ENCODE measurements at regions not wholly inside any gene's neighbourhood (a gene's known extent, or its start where the extent isn't known, plus 50 kb on each side); places are given as distances from the start of the nearest gene placed in this dataset.
A peak's percentile ranks its signal among the peaks of the same experiment; 100 is the strongest.

DNA sequence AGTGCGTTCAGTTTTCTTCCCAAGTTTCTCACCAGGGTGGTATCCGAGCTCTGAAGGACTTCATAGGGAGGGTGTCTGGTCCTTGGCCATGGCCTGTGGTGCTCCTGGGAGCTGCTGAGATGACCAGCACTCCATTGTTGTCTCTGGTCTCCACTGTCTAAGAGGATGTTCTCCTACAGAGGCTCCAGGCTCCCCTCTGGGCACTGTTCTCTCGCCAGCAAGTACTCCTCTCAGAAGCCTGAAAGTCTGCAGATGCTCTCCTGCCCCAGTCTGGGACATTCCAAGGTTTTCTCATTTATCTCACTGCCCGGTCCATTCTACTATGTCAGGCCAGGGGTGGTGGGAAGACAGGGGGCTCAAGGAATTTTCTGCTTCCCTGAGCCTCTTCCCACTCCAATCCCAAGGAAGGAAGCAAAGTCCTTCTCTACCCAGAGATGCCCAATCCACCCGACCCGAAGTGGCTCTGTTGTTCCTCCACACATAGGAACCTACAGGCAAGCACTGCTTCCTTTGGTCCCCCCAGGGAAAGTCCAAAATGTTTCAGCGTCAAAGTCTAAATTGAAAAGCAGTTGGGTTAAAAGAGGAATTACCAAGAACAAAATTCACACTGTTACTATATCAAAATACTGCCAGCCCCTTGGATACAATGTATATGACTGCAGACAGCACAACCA lies 110.5 kb downstream of the GYPC start:
- Mint-ChIP-seq H3K4me3 (no peak overlapping the region), H3K9me3 (no peaks in the 10 kb centered on the region), H3K27me3 (no peaks in the 10 kb centered on the region), H3K27ac (no peak overlapping the region), H3K36me3 (ENCODE audit: low read depth) (no peaks in the 10 kb centered on the region), H3K4me1 (ENCODE audit: low read depth) (peaks cover 47% of the 10 kb centered on the region)
- DNase-seq: no peak

- Mint-ChIP-seq H3K27ac (no peak overlapping the region), H3K36me3 (ENCODE audit: low read depth) (no peaks in the 10 kb centered on the region), H3K4me3 (no peak overlapping the region), H3K9me3 (no peaks in the 10 kb centered on the region), H3K4me1 (ENCODE audit: low read depth) (peaks cover 43% of the 10 kb centered on the region), H3K27me3 (no peaks in the 10 kb centered on the region)
- DNase-seq: no peak
Observed at GRCh38 chr2:126766969-126767296, 111.0 kb downstream of the GYPC start.

GRCh38 chr2:126769118-126769517 lies 113.2 kb downstream of the GYPC start:
- Mint-ChIP-seq H3K27me3 (no peaks in the 10 kb centered on the region), H3K4me1 (ENCODE audit: low read depth) (peaks cover 23% of the 10 kb centered on the region), H3K27ac (no peak overlapping the region), H3K4me3 (no peak overlapping the region), H3K9me3 (no peaks in the 10 kb centered on the region), H3K36me3 (ENCODE audit: low read depth) (no peaks in the 10 kb centered on the region)
- peak; percentile 24 for DNase-seq

DNA sequence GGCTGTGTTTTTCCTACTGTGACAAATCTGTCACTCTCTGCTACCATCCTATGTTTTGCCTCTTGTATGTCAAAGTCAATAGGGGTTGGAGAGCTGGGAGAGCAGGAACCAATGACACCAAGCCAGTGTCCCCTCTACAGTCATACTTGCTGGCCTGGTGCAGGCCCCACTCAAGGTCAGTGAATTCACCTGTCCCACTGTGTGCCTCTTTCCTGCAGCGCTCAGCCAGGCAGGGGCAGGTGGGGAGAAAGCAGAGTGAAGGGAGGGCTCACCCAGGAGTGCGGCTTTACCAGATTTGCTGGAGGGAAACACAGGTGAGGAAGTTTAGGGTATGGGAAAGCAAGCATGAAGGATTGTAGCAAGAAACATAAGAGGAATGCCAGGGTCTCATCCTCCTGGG lies 114.5 kb downstream of the GYPC start:
- no peaks in the 10 kb centered on the region for H3K36me3 Mint-ChIP-seq (ENCODE audit: low read depth)
- no peak overlapping the region for H3K4me3 Mint-ChIP-seq
- H3K27me3 Mint-ChIP-seq: no peaks in the 10 kb centered on the region
- H3K9me3 Mint-ChIP-seq: no peaks in the 10 kb centered on the region
- peaks cover 20% of the 10 kb centered on the region for H3K4me1 Mint-ChIP-seq (ENCODE audit: low read depth)
- H3K27ac Mint-ChIP-seq: no peak overlapping the region
- peak; percentile 16 for DNase-seq

DNA sequence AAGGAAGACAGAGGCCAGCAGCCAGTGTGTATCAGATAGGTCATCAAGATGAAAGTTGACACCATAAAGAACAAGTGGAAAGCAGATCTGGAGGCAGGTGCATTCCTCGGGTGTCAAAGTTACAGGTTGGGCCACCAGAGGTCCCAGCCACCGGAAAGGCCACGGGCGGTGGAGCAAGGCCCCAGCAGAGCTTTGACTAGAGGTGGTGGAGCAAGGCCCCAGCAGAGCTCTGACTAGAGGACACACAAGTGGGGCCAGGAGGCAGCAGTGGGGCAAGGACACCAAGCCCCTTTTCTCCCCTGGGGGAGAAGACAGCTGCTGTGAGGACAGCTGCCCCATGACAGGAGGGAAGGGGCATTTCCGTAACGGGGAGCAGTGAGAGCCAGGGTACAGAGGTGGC lies 115.1 kb downstream of the GYPC start:
- peak; percentile 12 for DNase-seq
- H3K4me1 Mint-ChIP-seq (ENCODE audit: low read depth): peaks cover 18% of the 10 kb centered on the region
- H3K4me3 Mint-ChIP-seq: no peak overlapping the region
- no peaks in the 10 kb centered on the region for H3K36me3 Mint-ChIP-seq (ENCODE audit: low read depth)
- no peaks in the 10 kb centered on the region for H3K27me3 Mint-ChIP-seq
- no peak overlapping the region for H3K27ac Mint-ChIP-seq
- H3K9me3 Mint-ChIP-seq: no peaks in the 10 kb centered on the region

DNA sequence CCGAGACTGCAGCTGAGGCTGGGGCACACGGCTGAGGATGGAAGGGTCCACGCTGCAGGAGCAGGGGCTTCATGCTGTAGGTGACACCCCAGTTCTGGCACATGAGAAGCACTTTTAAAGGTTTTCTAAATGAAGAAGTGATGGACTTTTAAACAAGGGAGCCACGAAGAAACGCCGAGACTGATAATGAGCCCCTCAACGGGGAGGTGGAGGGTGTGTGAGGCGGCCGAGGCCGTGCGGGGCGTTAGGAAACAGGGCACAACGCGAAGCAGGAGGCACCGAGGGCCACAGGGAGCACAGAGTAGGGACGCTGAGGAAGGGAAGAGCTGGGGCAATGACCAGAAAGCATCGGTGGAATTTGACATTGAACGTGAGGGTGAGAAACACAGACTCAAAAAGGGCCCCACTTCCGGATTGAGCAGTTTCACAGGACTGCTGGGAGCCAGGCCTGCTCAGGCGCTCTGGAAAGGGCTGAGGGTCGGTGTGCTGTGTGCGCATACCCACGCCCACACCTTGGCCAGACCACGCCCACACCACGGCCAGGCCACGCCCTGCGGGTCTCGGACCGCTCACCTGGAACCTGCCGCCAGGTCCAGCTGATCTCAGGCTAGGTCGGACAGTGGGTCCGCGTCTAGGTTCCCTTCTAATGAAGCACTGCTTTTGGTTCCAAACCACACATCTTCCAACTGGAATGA lies 115.7 kb downstream of the GYPC start:
- H3K9me3 Mint-ChIP-seq: no peaks in the 10 kb centered on the region
- no peaks in the 10 kb centered on the region for H3K36me3 Mint-ChIP-seq (ENCODE audit: low read depth)
- peaks cover 15% of the 10 kb centered on the region for H3K4me1 Mint-ChIP-seq (ENCODE audit: low read depth)
- H3K27ac Mint-ChIP-seq: no peak overlapping the region
- H3K4me3 Mint-ChIP-seq: no peak overlapping the region
- DNase-seq: peak; percentile 12
- H3K27me3 Mint-ChIP-seq: no peaks in the 10 kb centered on the region

GRCh38 chr2:126774290-126774689 lies 118.3 kb downstream of the GYPC start:
- Mint-ChIP-seq H3K27me3 (no peaks in the 10 kb centered on the region), H3K4me3 (no peak overlapping the region), H3K4me1 (ENCODE audit: low read depth) (peaks cover 20% of the 10 kb centered on the region), H3K36me3 (ENCODE audit: low read depth) (no peaks in the 10 kb centered on the region), H3K27ac (no peak overlapping the region), H3K9me3 (no peaks in the 10 kb centered on the region)
- DNase-seq: no peak

- Mint-ChIP-seq H3K27me3 (no peaks in the 10 kb centered on the region), H3K36me3 (ENCODE audit: low read depth) (no peaks in the 10 kb centered on the region), H3K4me3 (no peak overlapping the region), H3K4me1 (ENCODE audit: low read depth) (peaks cover 15% of the 10 kb centered on the region), H3K27ac (no peak overlapping the region), H3K9me3 (no peaks in the 10 kb centered on the region)
- DNase-seq: no peak
Observed at GRCh38 chr2:126774761-126775160, 118.8 kb downstream of the GYPC start.

GRCh38 chr2:126775300-126775985 lies 119.5 kb downstream of the GYPC start:
- no peak for DNase-seq
- Mint-ChIP-seq H3K36me3 (ENCODE audit: low read depth) (no peaks in the 10 kb centered on the region), H3K27ac (no peak overlapping the region), H3K9me3 (no peaks in the 10 kb centered on the region), H3K4me3 (peak overlapping the region; percentile 63), H3K27me3 (no peaks in the 10 kb centered on the region), H3K4me1 (ENCODE audit: low read depth) (peaks cover 15% of the 10 kb centered on the region)

DNA sequence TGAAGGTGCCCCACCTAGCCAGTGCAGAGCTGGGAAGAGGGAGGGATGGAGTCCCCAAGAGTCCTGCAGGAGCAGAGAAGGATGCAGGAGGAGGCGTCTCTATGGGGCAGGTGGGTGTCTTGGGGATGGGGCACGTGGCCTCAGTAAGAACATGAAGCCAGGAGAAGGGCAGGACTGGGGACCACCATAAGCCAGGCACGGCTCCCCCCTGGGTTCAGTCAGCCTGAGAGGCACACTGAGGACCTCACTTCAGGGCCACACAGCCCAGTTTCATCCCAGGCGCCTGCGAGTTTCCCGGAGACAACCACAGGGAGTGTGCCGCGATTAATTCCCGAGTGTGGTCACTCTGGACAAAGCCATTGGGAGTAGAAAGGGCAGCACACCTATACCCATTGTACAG lies 120.3 kb downstream of the GYPC start:
- H3K9me3 Mint-ChIP-seq: no peaks in the 10 kb centered on the region
- no peak for DNase-seq
- no peaks in the 10 kb centered on the region for H3K27me3 Mint-ChIP-seq
- no peak overlapping the region for H3K27ac Mint-ChIP-seq
- no peaks in the 10 kb centered on the region for H3K36me3 Mint-ChIP-seq (ENCODE audit: low read depth)
- peaks cover 15% of the 10 kb centered on the region for H3K4me1 Mint-ChIP-seq (ENCODE audit: low read depth)
- peak overlapping the region; percentile 63 for H3K4me3 Mint-ChIP-seq

GRCh38 chr2:126776692-126777619 lies 121.0 kb downstream of the GYPC start:
- Mint-ChIP-seq H3K36me3 (ENCODE audit: low read depth) (no peaks in the 10 kb centered on the region), H3K4me1 (ENCODE audit: low read depth) (peaks cover 15% of the 10 kb centered on the region), H3K27me3 (peaks cover 4% of the 10 kb centered on the region), H3K4me3 (peak overlapping the region; percentile 82), H3K9me3 (no peaks in the 10 kb centered on the region), H3K27ac (peak overlapping the region; percentile 79)
- DNase-seq: peak; percentile 88

GRCh38 chr2:126777620-126777978 lies 121.1 kb upstream of the TEX51 start:
- H3K27me3 Mint-ChIP-seq: peaks cover 9% of the 10 kb centered on the region
- no peaks in the 10 kb centered on the region for H3K36me3 Mint-ChIP-seq (ENCODE audit: low read depth)
- peaks cover 15% of the 10 kb centered on the region for H3K4me1 Mint-ChIP-seq (ENCODE audit: low read depth)
- H3K9me3 Mint-ChIP-seq: no peaks in the 10 kb centered on the region
- H3K27ac Mint-ChIP-seq: no peak overlapping the region
- DNase-seq: no peak
- peak overlapping the region; percentile 82 for H3K4me3 Mint-ChIP-seq

DNA sequence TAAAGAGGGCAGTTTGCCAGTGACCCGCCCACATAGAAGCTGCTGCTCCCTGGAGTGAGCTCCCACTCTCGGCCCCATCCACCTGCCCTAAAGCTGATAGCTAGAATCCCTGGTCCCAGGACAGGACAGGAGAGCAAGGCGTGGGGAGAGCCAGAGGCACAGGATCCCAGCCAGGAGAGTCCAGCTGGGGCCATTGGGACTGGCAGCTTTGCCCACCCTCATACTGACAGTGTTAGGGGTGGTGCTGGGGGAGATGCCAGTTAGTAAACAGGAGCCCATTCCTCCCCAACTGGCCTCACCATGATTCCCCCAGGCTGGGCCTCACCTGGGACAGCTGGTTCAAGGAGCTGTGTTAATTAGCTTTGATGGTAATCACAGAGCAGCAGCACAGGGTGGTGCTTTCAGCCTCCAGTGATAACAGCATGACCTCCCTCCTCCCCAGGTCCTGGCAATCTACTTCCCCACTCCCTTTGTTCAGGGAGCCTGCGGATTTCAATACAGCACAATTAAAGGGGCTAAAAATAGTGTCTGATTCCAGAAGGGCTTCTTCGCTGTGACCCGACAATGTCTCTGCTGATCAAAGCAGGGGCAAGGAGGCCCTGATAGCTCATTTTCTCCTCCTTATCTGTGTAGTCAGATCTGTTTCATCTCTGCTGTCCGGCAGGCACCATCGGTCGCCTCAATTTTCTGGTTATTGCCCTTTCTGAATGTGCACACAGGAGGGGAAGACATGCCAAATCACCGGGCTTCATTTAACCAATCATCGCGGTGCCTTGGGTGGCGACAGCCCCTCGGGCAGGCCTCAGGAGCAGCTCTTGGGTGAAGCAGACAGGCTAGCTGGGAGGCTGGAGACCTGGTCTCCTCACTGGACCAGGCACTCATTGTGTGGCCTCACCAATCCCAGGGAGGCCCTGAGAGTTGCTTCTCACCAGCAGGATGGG lies 119.9 kb upstream of the TEX51 start:
- Mint-ChIP-seq H3K9me3 (no peaks in the 10 kb centered on the region), H3K4me1 (ENCODE audit: low read depth) (peaks cover 15% of the 10 kb centered on the region), H3K27me3 (peaks cover 9% of the 10 kb centered on the region), H3K4me3 (no peak overlapping the region), H3K36me3 (ENCODE audit: low read depth) (no peaks in the 10 kb centered on the region), H3K27ac (no peak overlapping the region)
- no peak for DNase-seq

DNA sequence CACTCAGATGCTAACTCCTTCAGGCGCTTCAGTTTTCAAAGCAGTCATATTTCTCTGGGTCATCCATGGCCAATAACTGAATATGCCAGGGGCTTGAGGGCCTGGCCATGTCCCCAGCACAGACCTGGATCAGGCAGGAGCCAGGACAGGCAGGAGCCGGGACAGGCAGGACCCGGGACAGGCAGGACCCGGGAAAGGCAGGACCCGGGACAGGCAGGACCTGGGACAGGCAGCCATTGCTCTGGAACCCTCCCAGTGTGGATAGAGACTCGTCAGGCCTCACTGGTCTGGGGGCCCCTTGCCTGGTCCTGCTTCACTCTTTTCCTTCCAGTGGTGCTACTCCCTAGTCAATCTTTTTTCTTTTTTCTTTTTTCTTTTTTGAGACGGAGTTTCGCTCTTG lies 117.5 kb upstream of the TEX51 start:
- peaks cover 6% of the 10 kb centered on the region for H3K4me1 Mint-ChIP-seq (ENCODE audit: low read depth)
- no peaks in the 10 kb centered on the region for H3K36me3 Mint-ChIP-seq (ENCODE audit: low read depth)
- H3K9me3 Mint-ChIP-seq: no peaks in the 10 kb centered on the region
- H3K27ac Mint-ChIP-seq: no peak overlapping the region
- no peak for DNase-seq
- peaks cover 9% of the 10 kb centered on the region for H3K27me3 Mint-ChIP-seq
- no peak overlapping the region for H3K4me3 Mint-ChIP-seq
